ENCODE measurements at regions not wholly inside any gene's neighbourhood (a gene's known extent, or its start where the extent isn't known, plus 50 kb on each side); places are given as distances from the start of the nearest gene placed in this dataset.

GRCh38 chr12:127081058-127081457, 1185.9 kb upstream of the TMEM132C start:
- no peak overlapping the region for H3K4me3 ChIP-seq (ENCODE audit: low read length in 3 of 3)
- H3K27ac ChIP-seq (ENCODE audit: low read depth in 2 of 2, low read length in 2 of 2): no peak overlapping the region
- DNase-seq (no peak), FAIRE-seq (no peak)
- TF ChIP-seq CTCF (IDR thresholded peaks at IDR 0.05; ENCODE audit: borderline replicate concordance, extremely low read depth, insufficient read depth): no peak
- intact Hi-C loops (cut with DNase I): no loop called here
- no peaks in the 10 kb centered on the region for H3K36me3 ChIP-seq (ENCODE audit: control insufficient read depth in 2 of 3, insufficient read depth in 3 of 3, low read length in 3 of 3)
- no peaks in the 10 kb centered on the region for H3K9me3 ChIP-seq (ENCODE audit: control insufficient read depth in 2 of 3, insufficient read depth in 1 of 3, low read length in 3 of 3)
- no peak overlapping the region for H3K9ac ChIP-seq (ENCODE audit: low read length in 3 of 3)
- no peaks in the 10 kb centered on the region for H3K27me3 ChIP-seq (ENCODE audit: control insufficient read depth, insufficient read depth, low read length)
- H3K4me1 ChIP-seq (ENCODE audit: control insufficient read depth in 2 of 3, insufficient read depth in 2 of 3, low read depth in 1 of 3, low read length in 3 of 3): no peaks in the 10 kb centered on the region

- Histone ChIP-seq H3K36me3 (ENCODE audit: control insufficient read depth in 2 of 3, insufficient read depth in 3 of 3, low read length in 3 of 3) (no peaks in the 10 kb centered on the region), H3K27me3 (ENCODE audit: control insufficient read depth, insufficient read depth, low read length) (no peaks in the 10 kb centered on the region), H3K4me1 (ENCODE audit: control insufficient read depth in 2 of 3, insufficient read depth in 2 of 3, low read depth in 1 of 3, low read length in 3 of 3) (no peaks in the 10 kb centered on the region), H3K4me3 (ENCODE audit: low read length in 3 of 3) (peak overlapping the region; percentile 70 to 92 (median 91)), H3K9ac (ENCODE audit: low read length in 3 of 3) (peak overlapping the region in 2 of 3 donors; percentile 14 to 93), H3K27ac (ENCODE audit: low read depth in 2 of 2, low read length in 2 of 2) (no peak overlapping the region), H3K9me3 (ENCODE audit: control insufficient read depth in 2 of 3, insufficient read depth in 1 of 3, low read length in 3 of 3) (no peaks in the 10 kb centered on the region)
- no peak for TF ChIP-seq CTCF (IDR thresholded peaks at IDR 0.05; ENCODE audit: borderline replicate concordance, extremely low read depth, insufficient read depth)
- peak in 3 of 5 donors; percentile 17 to 89 (median 88) for DNase-seq
- intact Hi-C loops (cut with DNase I): no loop called here
- peak; percentile 80 for FAIRE-seq
Measured at GRCh38 chr12:127083008-127083949, 1183.7 kb upstream of the TMEM132C start.

- Histone ChIP-seq H3K27me3 (ENCODE audit: control insufficient read depth, insufficient read depth, low read length) (no peaks in the 10 kb centered on the region), H3K27ac (ENCODE audit: low read depth in 2 of 2, low read length in 2 of 2) (no peak overlapping the region), H3K36me3 (ENCODE audit: control insufficient read depth in 2 of 3, insufficient read depth in 3 of 3, low read length in 3 of 3) (no peaks in the 10 kb centered on the region), H3K9ac (ENCODE audit: low read length in 3 of 3) (no peak overlapping the region), H3K9me3 (ENCODE audit: control insufficient read depth in 2 of 3, insufficient read depth in 1 of 3, low read length in 3 of 3) (no peaks in the 10 kb centered on the region), H3K4me1 (ENCODE audit: control insufficient read depth in 2 of 3, insufficient read depth in 2 of 3, low read depth in 1 of 3, low read length in 3 of 3) (no peaks in the 10 kb centered on the region), H3K4me3 (ENCODE audit: low read length in 3 of 3) (no peak overlapping the region)
- peak in 2 of 5 donors; percentile 14 to 19 for DNase-seq
- intact Hi-C loops (cut with DNase I): no loop called here
- FAIRE-seq: no peak
- TF ChIP-seq CTCF (IDR thresholded peaks at IDR 0.05; ENCODE audit: borderline replicate concordance, extremely low read depth, insufficient read depth): no peak
Measured at GRCh38 chr12:127101076-127101475, 1165.9 kb upstream of the TMEM132C start.
